Epithelial cell of proximal tubule (primary cell): ENCODE measurements at regions not wholly inside any gene's neighbourhood (a gene's known extent, or its start where the extent isn't known, plus 50 kb on each side); places are given as distances from the start of the nearest gene placed in this dataset.

Experiments
- DNase-seq: peaks from one replicate; pipeline ENCODE4 v3.0.0-alpha.2; 2011; ENCODE audit warnings: low read depth
- H3K4me3 ChIP-seq: 2 replicates; pipeline ENCODE4 v1.5.1; 2011; ENCODE audit warnings: low read depth, mild to moderate bottlenecking, low read length
- CTCF ChIP-seq: conservative IDR thresholded peaks from 2 replicates; pipeline ENCODE4 v1.5.1; 2012; ENCODE audit warnings: low read depth, mild to moderate bottlenecking, low read length

- no peak for DNase-seq
- no peak for TF ChIP-seq CTCF
- H3K4me3 ChIP-seq = no peak overlapping the region
Observed at GRCh38 chr10:43781480-43782361, 133.0 kb upstream of the ZNF32 start.

GRCh38 chr10:43778571-43778970 is 129.9 kb upstream of the ZNF32 start:
- no peak overlapping the region for H3K4me3 ChIP-seq
- no peak for TF ChIP-seq CTCF
- no peak for DNase-seq

GRCh38 chr10:43775384-43775783 is 126.7 kb upstream of the ZNF32 start:
- no peak for DNase-seq
- TF ChIP-seq CTCF = no peak
- H3K4me3 ChIP-seq = no peak overlapping the region

GRCh38 chr10:43774234-43774769 is 125.6 kb upstream of the ZNF32 start:
- no peak for DNase-seq
- no peak for TF ChIP-seq CTCF
- no peak overlapping the region for H3K4me3 ChIP-seq

GRCh38 chr10:43773736-43774135 is 125.1 kb upstream of the ZNF32 start:
- TF ChIP-seq CTCF = no peak
- no peak for DNase-seq

GRCh38 chr10:43772171-43772570 is 123.5 kb upstream of the ZNF32 start:
- no peak overlapping the region for H3K4me3 ChIP-seq
- TF ChIP-seq CTCF = no peak
- no peak for DNase-seq

More at GRCh38 chr10:43773736-43774135, 125.1 kb upstream of the ZNF32 start:
- H3K4me3 ChIP-seq = no peak overlapping the region
